SK-MEL-5 (cell line): ENCODE measurements at regions not wholly inside any gene's neighbourhood (a gene's known extent, or its start where the extent isn't known, plus 50 kb on each side); places are given as distances from the start of the nearest gene placed in this dataset.

Experiments
- DNase-seq: peaks from one replicate; pipeline ENCODE4 v3.0.0-alpha.2; 2016; ENCODE audit warnings: low read depth, low spot score
- in situ Hi-C: cut with HindIII; loops from 2 replicates; pipeline ENCODE4 v1.10.0; 2016; ENCODE audit warnings: low sequenced_read_pairs, high pct_unique_total_duplicates, low pct_unique_long_range_greater_than_20kb

DNA sequence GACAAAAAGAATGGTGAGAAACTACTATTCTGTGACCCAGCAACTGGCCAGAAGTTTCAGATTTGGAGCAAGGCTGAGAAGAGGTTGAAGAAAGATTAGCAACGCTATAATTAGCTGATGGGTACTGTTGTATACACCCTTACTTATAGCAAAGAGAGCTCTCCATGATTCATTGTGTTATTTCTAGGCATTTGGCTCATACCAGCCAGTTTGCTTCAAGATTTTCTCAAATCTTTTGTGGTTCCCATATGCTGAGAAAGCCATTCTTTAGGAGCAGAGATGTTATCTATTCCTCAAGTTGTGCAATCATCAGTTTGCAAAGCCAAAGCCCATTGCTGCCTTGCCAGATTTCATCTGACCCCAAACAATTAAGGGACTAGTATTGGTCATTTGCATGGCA lies 179.4 kb downstream of the ETS1 start:
- in situ Hi-C loops: no loop called here
- no peak for DNase-seq

DNA sequence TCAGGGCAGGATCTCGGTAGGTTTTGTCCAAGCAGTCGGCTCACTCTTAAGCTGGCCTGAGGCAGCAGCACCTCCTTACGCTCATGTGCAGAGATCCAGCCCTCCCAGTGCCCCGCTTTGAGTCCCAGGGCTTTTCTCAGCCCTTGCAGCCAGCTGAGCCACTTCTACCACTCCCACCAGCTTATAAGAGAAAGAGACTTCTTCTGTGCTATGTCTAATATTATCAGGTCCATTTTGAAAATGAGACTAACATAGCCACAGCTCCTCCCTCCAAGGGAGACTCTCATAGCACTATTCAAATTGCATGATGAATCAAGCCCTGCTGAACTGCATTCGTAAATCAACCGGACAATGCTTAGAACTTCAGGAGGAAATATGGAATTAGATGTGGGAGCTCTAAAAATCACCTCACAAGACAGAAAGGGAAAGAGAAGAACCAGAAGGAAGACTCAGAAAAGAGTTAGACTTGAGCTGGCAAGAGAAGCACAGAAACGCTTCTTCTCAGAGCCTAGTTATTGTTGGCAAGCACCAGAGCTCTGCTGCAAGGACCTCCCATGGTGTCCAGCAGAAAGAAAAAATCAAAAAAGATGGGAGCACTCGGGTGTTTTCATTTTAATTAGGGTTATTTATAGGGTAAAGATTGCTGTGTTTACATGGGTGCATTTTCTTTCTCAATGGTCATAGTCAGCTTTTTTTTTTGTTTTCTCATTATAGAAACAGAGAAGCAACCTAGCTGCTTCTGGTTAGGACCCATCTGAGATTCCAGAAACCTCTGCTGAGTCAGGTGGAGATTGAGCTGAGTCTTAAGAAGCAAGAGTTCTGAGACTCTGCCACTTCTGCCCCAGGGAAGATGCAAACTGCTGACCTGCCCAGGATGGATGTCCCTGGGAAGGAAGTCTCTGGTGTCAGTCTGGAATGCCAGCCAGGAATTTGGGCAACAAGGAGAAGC lies 181.4 kb downstream of the ETS1 start:
- no peak for DNase-seq
- in situ Hi-C loops: no loop called here

- in situ Hi-C loops: no loop called here
- no peak for DNase-seq
Measured at GRCh38 chr11:128405112-128405511, 182.2 kb downstream of the ETS1 start.

GRCh38 chr11:128404437-128404836 lies 182.9 kb downstream of the ETS1 start:
- DNase-seq: no peak
- in situ Hi-C loops: no loop called here

GRCh38 chr11:128400382-128401203 lies 186.8 kb downstream of the ETS1 start:
- no peak for DNase-seq
- in situ Hi-C loops: no loop called here

DNA sequence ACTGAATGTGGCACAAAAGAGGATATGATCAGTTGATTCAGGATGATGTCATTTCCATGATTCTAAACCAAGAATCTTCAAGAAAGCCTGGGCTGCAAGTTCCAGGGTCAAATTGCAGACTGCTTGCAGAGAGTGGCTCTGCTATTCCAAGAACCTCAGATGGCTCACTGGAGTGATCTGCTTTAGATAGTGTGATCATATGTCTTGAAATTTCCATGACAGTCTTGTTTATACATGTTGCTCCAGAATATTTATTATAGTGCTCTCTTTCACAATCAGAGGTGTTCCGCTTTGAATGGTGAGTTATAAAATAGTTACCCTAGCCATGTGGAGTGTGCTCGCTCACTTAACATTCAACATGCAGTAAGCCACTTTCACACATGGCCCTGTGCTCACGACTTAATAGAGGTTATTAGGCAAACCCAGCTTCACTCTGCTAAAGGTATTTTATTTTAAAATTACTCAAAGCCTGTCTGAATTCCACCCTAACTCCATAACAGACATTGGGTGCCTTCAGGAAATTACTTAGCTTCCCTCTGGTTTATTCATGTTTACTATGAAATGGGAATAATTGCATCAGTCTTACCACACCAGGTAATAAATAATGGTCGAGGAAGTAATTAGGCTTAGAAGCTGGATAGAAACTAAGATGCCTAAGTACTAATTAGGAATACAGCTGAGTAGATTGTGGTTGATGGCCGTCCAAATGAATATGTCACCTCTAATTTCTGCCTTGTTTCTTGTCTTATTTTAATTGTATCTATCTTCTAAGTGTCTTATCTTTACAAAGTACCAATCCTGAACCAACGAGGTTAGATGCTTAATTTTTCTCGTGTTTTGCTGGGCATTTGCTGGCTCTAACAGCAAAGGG lies 187.9 kb downstream of the ETS1 start:
- in situ Hi-C loops: no loop called here

DNA sequence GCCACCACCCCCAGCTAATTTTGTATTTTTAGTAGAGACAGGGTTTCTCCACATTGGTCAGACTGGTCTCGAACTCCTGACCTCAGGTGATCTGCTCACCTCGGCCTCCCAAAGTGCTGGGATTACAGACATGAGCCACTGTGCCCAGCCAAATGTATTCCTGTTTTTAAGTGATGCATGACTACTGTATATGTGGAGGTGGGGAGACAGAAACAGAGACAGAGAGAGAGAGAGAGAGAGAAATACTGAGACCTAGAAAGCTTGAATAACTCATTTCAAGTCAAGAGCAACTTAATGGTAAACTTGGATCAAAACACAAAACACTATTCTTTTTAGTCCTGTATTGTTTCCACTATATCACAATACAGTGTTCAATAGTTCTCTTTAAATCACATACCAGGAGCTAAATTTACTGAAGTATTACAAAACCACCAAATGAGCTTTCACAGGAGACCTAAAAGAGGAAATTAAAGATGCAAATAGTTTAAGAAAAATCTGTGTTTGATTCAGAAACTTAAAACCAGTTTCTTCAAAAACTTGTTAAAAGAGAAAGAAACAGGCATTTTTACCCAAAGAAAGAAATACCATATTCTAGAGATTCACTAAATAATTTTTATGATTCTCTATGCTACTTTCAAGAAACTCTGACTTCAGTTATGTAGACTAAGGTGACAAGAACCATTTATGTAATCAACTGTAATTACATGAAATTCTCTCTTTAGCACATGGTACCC lies 188.7 kb downstream of the ETS1 start:
- in situ Hi-C loops: no loop called here
- DNase-seq: no peak

More for the DNA sequence above, 187.9 kb downstream of the ETS1 start:
- no peak for DNase-seq

DNA sequence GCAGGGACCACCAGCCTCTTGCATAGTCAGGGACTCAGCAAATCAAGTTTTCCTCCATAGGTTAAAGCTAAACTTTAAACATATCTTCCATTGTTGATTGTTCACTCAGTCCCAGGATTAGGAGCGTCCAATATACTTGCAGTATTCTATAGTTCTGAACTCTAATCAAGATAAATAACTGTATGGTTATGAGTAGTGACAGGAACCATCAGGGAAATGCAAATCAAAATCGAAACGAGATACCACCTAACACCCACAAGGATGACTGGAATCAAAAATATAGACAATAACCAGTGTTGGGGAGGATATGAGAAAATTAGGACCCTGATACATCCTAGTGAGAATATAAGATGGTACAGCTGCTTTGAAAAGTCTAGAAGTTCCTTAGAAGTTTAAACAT lies 190.0 kb downstream of the ETS1 start:
- in situ Hi-C loops: no loop called here
- no peak for DNase-seq

GRCh38 chr11:128394431-128395089 lies 192.8 kb downstream of the ETS1 start:
- in situ Hi-C loops: no loop called here
- DNase-seq: no peak

DNA sequence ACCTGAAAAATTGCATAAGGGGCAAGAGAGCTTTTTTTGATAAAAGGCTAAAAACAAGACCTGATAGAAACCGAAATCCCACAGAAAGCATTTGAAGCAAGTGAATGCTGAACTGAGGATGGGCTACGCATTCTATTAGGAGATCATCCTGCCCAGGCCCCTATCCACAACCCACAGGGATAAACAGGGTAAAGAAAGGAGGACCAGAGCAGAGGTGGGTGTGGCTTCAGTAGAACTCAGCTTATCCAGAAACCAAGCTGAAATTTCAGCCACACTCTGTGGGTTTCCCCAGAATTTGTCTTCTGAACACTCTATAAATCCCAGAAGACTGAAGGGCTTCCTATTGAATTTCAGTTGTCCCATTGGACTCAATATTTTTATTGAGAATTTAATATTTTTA lies 195.1 kb downstream of the ETS1 start:
- in situ Hi-C loops: no loop called here

DNA sequence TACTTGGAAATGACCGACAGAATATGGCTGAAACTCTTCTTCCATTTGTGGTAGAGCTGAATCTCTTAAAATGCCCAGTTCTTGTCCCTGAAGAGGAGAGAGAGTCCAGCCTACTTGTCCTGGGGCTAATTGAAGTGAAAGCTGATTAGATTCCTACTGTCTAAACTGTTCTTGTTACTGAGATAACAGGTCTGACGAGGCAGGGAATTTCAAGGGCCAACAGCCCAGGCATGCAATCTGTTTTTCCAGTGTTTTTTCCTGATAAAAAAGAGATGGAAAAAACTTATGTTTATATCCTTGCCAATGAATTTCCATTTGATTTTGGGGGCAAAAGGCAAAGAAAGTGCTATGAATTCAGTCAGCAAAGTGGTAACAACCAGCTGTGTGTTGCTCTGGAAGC lies 195.5 kb downstream of the ETS1 start:
- no peak for DNase-seq
- in situ Hi-C loops: no loop called here

More for the DNA sequence above, 195.1 kb downstream of the ETS1 start:
- DNase-seq: no peak

DNA sequence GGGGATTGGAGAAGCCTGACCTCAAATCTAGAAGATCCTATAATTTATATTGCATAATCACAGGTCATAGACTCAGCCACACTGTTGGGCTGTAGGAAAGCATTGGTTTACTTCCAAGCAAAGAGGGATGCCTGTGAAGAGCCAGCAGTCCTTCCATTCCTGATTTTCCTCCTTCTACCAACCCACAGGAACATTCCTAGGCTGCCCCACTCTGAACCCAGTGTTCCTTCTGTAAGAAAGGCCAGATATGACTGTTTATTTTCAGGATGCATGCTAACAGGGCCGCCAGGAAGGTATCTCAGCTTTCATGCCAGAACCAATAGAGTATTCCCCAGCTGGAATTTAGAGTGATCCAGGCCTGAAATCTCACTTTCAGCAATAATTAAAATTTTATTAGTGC lies 197.1 kb downstream of the ETS1 start:
- in situ Hi-C loops: no loop called here
- no peak for DNase-seq

GRCh38 chr11:128389461-128389976 lies 197.8 kb downstream of the ETS1 start:
- in situ Hi-C loops: no loop called here
- DNase-seq: no peak

- in situ Hi-C loops: no loop called here
- no peak for DNase-seq
Measured at GRCh38 chr11:128388206-128388815, 199.0 kb downstream of the ETS1 start.

DNA sequence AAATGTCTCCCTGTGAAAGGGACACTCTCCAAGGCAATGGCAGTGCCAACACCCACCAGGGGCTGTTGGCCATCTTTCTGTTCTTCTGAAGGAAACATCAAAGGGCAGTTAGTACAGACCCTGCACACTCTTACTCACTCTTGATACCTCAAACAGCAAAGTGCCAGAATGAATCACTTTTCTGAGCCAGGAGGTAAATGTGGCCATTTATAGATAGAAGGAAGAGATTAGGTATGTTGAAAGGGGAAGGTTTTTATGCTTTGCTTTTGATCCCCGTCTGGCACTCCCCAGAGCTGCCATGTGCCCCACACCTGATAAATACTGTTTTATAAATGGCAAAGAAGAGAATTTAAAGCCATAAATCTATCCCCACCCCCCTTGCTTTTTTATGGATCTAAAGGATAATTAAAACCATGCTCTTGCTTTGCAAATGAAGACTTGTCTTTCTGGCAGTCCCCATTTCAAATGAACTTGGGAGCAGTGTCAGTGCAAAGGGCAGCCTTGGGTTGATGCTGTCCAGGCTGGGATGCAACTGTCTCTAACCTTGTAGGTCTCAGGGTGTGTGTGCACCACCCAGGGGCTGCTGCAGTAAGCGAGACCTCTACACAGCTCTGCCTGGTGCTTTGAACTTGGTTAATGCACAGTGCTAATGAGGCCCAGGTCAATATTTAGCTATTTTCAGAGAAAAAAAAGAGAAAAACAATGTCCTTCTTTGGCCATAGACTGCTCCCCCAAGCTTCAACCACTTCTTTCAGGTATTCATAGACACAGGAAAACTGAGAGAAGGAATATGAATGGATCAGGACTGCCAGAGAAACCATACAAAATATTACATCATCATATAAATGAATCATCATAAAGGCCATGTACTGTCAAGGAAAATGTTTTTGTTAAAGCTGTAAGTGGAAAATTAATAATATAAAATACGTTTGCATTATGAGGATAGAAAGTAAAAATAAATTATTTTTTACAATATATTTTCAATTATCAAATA lies 207.5 kb downstream of the ETS1 start:
- no peak for DNase-seq
- in situ Hi-C loops: no loop called here
